ENCODE measurements at regions not wholly inside any gene's neighbourhood (a gene's known extent, or its start where the extent isn't known, plus 50 kb on each side); places are given as distances from the start of the nearest gene placed in this dataset.

GRCh38 chr5:105030153-105030552 is 1467.6 kb upstream of the NUDT12 start:
- Mint-ChIP-seq H3K36me3 (ENCODE audit: low read depth) (no peaks in the 10 kb centered on the region), H3K9me3 (peaks cover 5% of the 10 kb centered on the region), H3K4me1 (no peaks in the 10 kb centered on the region), H3K4me3 (no peak overlapping the region), H3K27ac (peak overlapping the region; percentile 27), H3K27me3 (ENCODE audit: low read depth, poor library complexity) (no peaks in the 10 kb centered on the region)
- no peak for TF ChIP-seq CTCF (IDR thresholded peaks at IDR 0.05)
- no peak for DNase-seq

- no peaks in the 10 kb centered on the region for H3K36me3 Mint-ChIP-seq (ENCODE audit: low read depth)
- TF ChIP-seq CTCF (IDR thresholded peaks at IDR 0.05), result no peak
- no peaks in the 10 kb centered on the region for H3K4me1 Mint-ChIP-seq
- H3K27ac Mint-ChIP-seq, result no peak overlapping the region
- no peaks in the 10 kb centered on the region for H3K9me3 Mint-ChIP-seq
- no peak overlapping the region for H3K4me3 Mint-ChIP-seq
- H3K27me3 Mint-ChIP-seq (ENCODE audit: low read depth, poor library complexity), result no peaks in the 10 kb centered on the region
- no peak for DNase-seq
These were observed 1452.5 kb upstream of the NUDT12 start for GRCh38 chr5:105015098-105015497.

GRCh38 chr5:104998572-104998971 is 1436.0 kb upstream of the NUDT12 start:
- Mint-ChIP-seq H3K27me3 (ENCODE audit: low read depth, poor library complexity) (no peaks in the 10 kb centered on the region), H3K4me3 (no peak overlapping the region), H3K9me3 (no peaks in the 10 kb centered on the region), H3K4me1 (no peaks in the 10 kb centered on the region), H3K36me3 (ENCODE audit: low read depth) (no peaks in the 10 kb centered on the region), H3K27ac (no peak overlapping the region)
- TF ChIP-seq CTCF (IDR thresholded peaks at IDR 0.05), result no peak
- DNase-seq, result no peak

- no peak overlapping the region for H3K4me3 Mint-ChIP-seq
- H3K9me3 Mint-ChIP-seq, result no peaks in the 10 kb centered on the region
These were observed 1435.6 kb upstream of the NUDT12 start for GRCh38 chr5:104998169-104998568.

GRCh38 chr5:104987074-104987473 is 1424.5 kb upstream of the NUDT12 start:
- TF ChIP-seq CTCF (IDR thresholded peaks at IDR 0.05), result no peak
- Mint-ChIP-seq H3K27me3 (ENCODE audit: low read depth, poor library complexity) (peaks cover 2% of the 10 kb centered on the region), H3K27ac (no peak overlapping the region), H3K4me1 (no peaks in the 10 kb centered on the region), H3K36me3 (ENCODE audit: low read depth) (no peaks in the 10 kb centered on the region), H3K4me3 (no peak overlapping the region), H3K9me3 (peaks cover 11% of the 10 kb centered on the region)
- DNase-seq, result no peak

More at GRCh38 chr5:104998169-104998568, 1435.6 kb upstream of the NUDT12 start:
- Mint-ChIP-seq H3K4me1 (no peaks in the 10 kb centered on the region), H3K27ac (no peak overlapping the region), H3K36me3 (ENCODE audit: low read depth) (no peaks in the 10 kb centered on the region), H3K27me3 (ENCODE audit: low read depth, poor library complexity) (no peaks in the 10 kb centered on the region)
- no peak for TF ChIP-seq CTCF (IDR thresholded peaks at IDR 0.05)
- no peak for DNase-seq

- Mint-ChIP-seq H3K4me3 (no peak overlapping the region), H3K36me3 (ENCODE audit: low read depth) (no peaks in the 10 kb centered on the region), H3K9me3 (no peaks in the 10 kb centered on the region), H3K4me1 (no peaks in the 10 kb centered on the region), H3K27ac (no peak overlapping the region), H3K27me3 (ENCODE audit: low read depth, poor library complexity) (no peaks in the 10 kb centered on the region)
- DNase-seq, result no peak
- TF ChIP-seq CTCF (IDR thresholded peaks at IDR 0.05), result no peak
These were observed 1414.9 kb upstream of the NUDT12 start for GRCh38 chr5:104977529-104977928.

All from nephron progenitor cell (in vitro differentiated cells).